CD4-positive, alpha-beta T cell treated with Interferon alpha-2 for 1 hour (primary cell): ENCODE measurements at regions not wholly inside any gene's neighbourhood (a gene's known extent, or its start where the extent isn't known, plus 50 kb on each side); places are given as distances from the start of the nearest gene placed in this dataset.
"Not testable (repeated sequence)": the region's sequence is repeated elsewhere in the genome, so short reads cannot be mapped to it uniquely, and the experiment has no call there.

Source experiments
- DNase-seq, 2 donors: peaks; one replicate each; pipeline ENCODE4 v3.0.0-alpha.2; 2020 to 2022

DNA sequence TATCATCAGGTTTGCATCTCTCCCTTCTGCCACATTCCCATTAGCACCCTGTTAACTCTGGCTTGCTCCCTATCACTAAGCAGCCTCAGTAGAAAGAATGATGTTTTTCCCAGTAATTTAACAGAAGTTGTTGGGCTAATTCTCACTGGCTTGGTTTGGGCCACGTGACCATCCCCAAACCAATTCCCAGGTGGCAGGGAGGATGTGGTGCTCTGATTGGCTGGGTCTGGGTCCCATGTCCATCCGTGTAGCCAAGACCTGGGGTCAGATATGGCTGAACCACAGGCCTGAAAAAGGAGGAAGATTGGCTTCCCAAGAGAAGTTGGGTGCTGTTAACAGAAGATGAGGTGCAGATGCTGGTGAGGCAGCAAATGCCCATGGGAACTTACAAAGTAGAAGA is 122.0 kb downstream of the BOD1 start:
- no peak for DNase-seq

DNA sequence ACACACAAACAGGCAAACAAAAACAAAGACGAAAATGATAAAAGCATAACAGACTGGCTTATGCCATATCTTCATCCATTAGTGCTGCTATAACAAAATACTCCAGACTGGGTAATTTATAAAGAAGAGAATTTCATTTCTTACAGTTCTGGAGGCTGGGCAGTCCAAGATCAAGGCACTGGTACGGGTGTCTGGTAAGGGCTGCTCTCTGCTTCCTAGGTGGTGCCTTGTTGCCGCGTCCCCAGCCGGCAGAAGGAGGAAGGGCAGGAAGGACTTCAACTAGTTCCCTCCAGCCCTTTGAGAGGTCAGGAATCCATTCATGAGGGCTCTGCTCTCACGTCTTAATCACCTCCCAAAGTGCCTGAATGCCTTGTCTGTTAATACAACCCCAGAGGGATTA is 122.6 kb downstream of the BOD1 start:
- DNase-seq: no peak

- DNase-seq: no peak
Observed at GRCh38 chr5:173493040-173493439, 123.4 kb downstream of the BOD1 start.

GRCh38 chr5:173490681-173491080 is 125.8 kb downstream of the BOD1 start:
- no peak for DNase-seq

DNA sequence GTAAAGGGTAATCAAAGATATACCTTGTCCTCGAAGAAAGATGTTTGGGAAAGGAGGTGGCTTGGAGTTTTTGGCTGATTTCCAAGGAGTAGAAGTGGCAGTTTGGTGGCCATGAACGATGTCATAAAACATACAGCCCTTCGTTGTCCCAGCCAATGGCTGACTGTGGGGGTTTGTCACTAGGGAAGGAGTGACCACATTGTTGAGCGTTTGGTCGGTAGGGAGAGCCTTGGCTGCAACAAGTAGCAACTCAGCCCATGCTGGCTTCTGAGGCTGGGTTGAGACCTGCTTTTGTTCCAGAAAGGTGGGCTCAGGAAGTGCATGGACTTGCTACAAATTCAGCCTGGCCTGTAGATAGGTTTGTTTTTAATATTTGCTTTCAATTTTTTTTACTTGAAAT is 128.3 kb downstream of the BOD1 start:
- no peak for DNase-seq

DNA sequence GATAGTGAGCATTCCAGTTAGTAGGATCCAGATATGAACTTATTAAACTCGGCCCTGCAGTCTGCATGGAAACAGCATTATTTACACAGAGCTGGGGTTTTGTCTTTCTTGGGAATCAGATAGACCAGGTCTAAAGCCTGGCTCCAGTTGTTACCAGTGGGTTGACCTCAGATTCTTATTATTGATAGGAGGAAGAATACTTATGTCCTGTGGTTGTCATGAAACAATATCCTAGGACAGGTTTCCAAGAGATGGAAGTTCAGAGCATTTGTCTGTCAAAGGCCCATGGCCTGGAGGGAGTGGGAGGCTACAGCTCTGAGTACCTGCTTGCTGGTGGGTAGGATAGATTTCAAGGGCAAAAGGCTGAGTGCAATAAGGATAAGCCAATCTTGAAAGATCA is 129.2 kb downstream of the BOD1 start:
- no peak for DNase-seq

- no peak for DNase-seq
Observed at GRCh38 chr5:173486355-173487225, 129.9 kb downstream of the BOD1 start.

DNA sequence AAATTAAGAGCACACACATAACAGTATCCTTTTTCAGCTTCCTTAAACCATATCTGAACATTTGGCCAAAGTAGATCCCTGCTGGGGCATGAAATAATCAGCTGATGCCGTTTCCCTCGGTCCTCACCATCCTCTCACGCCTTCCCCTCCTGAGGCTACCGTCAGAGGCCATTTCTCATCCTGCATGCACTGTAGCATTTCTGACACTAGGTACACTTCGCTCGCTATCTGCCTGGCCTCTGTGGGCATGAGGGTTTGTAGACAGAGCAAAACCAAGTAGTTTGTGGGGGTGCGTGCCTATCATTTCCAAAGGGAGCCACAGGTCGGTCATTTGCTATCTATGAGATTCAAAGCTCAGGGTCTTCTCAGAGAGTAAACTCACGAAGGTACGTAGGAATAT is 131.9 kb downstream of the BOD1 start:
- no peak for DNase-seq

DNA sequence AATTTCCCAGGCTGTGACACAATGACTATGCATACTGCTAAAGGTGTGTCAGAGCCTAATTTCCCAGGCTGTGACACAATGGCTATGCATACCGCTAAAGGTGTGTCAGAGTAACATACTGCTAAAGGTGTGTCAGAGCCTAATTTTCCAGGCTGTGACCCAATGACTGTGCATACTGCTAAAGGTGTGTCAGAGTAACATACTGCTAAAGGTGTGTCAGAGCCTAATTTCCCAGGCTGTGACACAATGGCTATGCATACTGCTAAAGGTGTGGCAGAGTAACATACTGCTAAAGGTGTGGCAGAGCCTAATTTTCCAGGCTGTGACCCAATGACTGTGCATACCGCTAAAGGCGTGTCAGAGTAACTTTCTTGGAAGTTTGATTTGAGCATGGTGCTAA is 132.9 kb downstream of the BOD1 start:
- not testable (repeated sequence) for DNase-seq

GRCh38 chr5:173483160-173483559 is 133.3 kb downstream of the BOD1 start:
- DNase-seq: no peak

DNA sequence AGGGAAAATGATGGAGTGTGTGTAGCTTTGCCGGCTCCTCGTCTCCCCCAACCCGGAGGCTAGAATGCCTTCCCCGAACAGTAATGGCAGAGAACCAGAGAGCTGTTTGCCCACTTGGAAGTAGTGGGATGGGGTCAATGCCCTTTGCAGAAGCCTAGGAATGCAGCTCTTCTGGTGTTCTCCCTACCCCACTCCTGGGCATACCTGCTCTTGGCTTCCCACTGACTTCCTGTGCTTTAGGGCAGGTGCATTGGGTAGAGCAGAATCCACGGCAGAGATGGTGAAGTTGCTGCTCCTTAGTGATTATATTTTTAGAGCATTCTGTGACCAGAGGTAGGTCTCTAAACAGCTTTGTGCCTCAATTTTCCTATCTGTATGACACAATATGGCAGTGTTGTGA is 134.6 kb downstream of the BOD1 start:
- no peak for DNase-seq

GRCh38 chr5:173480896-173481295 is 135.6 kb downstream of the BOD1 start:
- DNase-seq: no peak

GRCh38 chr5:173479711-173480110 is 136.7 kb downstream of the BOD1 start:
- DNase-seq: no peak

DNA sequence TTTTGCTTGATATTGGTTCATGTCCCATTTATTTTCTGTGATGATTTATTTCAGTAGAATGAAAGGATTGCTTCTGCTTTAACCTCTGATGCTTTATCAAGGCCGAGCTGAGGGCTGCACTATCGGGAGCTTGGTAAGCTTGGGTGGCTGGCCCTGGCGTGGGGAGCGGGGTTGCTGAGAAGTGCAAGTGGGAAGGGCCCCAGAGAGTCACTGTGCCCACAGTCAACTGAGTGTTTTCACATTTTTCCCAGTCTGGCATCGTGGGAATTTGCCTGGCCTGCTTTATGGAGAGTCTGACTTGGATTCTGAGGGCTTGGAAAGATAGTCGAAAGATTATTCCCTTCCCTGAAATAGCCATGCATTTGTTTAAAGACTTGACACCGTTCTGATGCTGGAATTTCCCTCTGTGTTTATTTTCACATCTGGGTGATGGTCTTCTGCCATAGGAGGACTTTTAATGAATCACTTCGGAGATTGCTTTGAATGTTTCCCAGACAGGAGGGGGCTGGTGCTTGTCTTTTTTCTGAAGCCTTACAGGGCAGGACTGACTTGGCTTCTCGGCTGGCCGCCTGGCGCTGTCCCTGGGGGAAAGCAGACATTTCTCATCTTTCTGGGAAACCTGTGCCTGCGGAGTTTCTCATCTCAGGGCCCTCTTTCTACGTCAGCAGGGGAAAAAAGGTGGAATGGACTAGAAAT is 139.0 kb downstream of the BOD1 start:
- no peak for DNase-seq

DNA sequence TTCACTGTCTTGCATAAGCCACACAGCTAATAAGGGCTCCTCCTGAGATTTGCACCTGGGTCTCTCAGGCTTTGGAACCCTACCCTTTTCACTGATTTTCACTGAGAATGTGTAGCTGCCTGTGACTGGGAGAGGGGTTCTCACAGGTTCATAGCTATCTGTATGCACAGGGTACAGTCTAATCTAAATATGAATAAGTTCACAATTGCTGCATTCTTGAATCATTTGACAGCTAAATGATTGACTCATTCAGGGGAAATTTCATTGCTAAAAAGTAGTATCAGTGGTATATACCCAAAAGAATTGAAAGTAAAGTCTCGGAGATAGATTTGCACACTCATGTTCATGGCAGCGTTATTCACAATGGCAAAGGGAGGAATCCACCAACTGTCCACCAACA is 140.7 kb downstream of the BOD1 start:
- no peak for DNase-seq

DNA sequence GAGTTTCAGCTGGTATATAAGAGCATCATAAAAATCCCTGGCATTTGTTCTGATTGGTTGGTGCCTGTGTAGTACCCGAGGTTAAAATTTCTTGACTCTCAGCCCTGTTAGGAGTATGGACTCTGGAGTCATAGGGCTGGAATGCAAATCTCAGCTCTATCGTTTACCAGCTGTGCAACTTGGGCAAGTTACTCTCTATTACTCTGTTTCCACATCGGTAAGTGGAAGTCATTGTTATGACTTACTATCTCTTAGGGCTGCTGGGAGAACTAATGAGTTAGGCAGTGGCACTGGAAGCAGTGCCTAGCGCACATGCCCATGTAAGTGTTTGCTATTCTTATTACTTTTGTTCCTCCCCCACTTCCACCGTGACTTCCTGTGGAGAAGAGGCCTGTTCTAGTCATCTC is 141.6 kb downstream of the BOD1 start:
- DNase-seq: no peak

GRCh38 chr5:173473288-173473687 is 143.2 kb downstream of the BOD1 start:
- DNase-seq: no peak

- DNase-seq: no peak
Observed at GRCh38 chr5:173472784-173473278, 143.6 kb downstream of the BOD1 start.

GRCh38 chr5:173472164-173472563 is 143.9 kb upstream of the STC2 start:
- no peak for DNase-seq

GRCh38 chr5:173468821-173469251 is 140.6 kb upstream of the STC2 start:
- no peak for DNase-seq

GRCh38 chr5:173466227-173466626 is 138.0 kb upstream of the STC2 start:
- no peak for DNase-seq

DNA sequence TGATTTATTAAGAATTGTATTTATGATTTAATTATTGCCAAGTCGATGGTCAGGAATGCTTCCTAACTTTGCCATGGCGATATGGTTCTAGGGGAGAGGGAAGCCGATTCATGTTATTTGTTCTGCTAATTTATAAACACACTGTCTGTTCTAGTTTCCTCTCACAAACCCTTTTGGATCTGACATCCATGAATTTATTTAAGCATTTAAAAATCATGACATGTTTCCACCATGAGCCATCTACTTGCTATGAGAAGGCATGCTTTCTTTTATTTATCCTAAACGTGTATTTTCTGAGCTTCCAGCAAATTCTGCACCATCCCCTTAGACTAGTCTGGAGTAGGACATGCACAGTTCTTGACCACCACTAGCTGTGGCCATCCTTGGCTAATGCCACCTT is 136.6 kb upstream of the STC2 start:
- no peak for DNase-seq

- no peak for DNase-seq
Observed at GRCh38 chr5:173463207-173463606, 135.0 kb upstream of the STC2 start.
